T-helper 9 cell (primary cell): ENCODE measurements at regions not wholly inside any gene's neighbourhood (a gene's known extent, or its start where the extent isn't known, plus 50 kb on each side); places are given as distances from the start of the nearest gene placed in this dataset.
"Not testable (repeated sequence)": the region's sequence is repeated elsewhere in the genome, so short reads cannot be mapped to it uniquely, and the experiment has no call there.

ENCODE experiments used
- DNase-seq: peaks from one replicate; pipeline ENCODE4 v3.0.0-alpha.2; 2020

DNA sequence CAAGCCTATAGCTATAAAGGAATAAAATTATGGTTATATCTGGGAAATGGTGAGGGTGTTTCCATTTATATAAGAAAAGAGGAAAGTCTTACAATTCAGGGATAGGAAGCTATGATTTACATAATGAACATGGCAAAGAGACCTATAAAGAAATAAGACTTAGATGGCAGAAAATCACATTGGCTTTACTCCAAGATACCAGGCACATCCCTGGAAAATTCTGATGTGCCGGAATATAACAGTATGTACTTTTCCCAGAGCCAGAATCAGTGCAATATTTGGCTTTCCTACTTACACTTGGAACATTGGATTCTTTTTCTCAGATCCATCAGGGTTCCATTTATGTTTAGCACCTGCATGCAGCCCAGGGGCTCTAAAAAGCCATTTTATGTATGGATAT, 357.8 kb downstream of the CETN3 start:
- no peak for DNase-seq

DNA sequence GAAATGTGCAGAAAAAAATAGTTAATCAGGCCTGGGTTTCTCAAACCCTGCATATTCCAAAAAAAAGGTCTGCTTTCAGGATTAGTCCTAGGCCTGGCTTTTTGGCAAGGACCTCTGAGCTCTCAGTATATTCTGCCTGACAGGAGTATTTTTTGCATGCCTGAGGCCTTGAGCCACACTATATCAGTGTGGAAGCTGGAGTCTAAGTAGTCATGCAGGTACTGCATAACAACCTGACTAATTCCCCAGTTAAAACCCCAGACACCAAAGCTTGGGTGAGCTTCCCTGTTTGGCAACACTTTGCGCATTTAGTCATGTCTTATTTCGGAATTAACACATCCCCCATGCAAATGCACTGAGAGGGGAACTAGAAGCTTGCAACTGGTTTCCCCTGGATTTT, 359.5 kb downstream of the CETN3 start:
- DNase-seq, result no peak

DNA sequence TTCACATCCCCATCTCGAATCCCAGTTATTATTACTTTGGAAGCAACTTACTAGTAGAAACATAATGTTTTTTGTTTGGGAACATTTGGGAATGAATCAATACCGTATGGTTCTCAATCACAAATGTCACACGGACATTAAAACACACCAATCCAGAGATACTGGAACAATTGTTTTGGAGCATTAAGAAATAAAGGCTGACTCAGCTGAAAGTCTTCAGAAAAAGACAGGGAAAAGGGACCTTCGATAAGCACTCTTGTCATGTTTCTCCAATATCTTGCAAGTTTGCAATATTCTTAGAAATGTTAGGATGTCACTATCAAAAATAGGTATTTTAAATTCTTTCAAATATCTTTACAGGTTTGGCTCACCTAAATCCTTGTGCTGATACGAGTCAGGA, 362.4 kb downstream of the CETN3 start:
- no peak for DNase-seq

DNA sequence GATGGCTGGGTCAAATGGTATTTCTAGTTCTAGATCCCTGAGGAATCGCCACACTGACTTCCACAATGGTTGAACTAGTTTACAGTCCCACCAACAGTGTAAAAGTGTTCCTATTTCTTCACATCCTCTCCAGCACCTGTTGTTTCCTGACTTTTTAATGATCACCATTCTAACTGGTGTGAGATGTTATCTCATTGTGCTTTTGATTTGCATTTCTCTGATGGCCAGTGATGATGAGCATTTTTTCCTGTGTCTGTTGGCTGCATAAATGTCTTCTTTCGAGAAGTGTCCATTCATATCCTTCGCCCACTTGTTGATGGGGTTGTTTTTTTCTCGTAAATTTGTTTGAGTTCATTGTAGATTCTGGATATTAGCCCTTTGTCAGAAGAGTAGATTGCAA, 369.5 kb downstream of the CETN3 start:
- DNase-seq, result not testable (repeated sequence)

DNA sequence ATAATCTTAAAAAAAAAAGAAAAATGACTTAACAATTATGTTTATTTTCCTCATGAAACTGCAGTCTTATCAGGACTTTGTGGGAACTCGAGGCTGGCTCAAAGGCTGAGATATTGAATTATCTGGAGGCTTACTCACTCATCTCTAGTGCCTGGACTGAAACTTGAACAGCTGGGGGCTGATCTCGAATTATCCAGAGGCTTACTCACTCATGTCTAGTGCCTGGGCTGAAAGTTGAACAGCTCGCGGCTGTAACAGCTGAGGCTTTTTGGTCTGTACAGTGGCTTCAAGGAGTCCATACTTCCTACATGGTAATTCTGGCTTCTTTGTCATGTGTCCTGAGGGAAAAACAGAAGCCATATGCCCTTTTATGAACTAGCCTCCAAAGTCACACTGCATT, 371.9 kb downstream of the CETN3 start:
- no peak for DNase-seq

DNA sequence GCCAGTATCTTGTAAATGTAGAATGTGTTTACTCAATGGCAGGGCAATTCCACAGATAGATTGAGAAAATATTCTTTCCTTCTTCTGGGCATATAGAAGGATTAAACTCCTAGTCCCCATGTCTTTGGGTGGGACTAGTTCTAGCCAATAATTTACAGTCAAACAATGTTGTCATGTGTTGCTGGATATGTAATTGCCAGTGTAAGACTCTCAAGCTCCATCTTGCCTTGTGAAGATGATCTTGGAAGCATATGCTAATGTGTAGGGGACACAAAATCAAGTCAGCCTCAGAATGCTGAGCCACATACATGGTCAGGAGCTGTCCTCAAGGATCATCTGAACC, 386.9 kb downstream of the CETN3 start:
- no peak for DNase-seq

DNA sequence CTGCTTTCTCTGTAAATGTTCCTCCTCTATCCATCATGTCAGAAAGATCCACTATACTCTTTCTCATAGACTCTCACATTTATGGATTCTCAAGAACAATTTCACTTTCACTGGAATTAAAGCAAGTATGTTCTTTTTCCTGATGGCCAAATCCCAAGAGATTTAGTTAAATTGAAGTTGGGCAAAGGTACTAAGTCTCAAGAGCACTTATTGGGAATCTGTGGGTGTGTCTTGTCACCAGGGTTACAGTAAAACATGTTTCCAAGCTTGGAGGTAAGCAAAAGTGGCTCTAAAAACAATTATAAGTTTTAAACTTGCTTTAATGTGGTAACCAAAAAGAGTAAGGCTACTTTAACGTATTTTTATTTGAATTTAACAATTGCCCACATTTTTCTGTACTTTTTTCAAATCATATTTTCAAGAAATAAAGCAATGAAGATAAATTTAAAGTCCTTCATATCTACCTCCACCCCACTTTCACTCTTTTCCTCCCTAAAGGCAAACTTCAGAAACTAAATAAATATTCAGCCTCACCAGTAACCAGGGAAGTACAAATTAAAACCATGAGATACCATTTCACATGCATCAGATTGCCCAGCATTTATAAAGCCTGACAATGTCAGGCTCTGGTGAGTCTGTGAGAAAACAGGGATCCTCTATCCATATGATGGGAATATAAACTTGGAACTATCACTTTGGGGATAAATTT, 387.4 kb downstream of the CETN3 start:
- DNase-seq, result no peak

DNA sequence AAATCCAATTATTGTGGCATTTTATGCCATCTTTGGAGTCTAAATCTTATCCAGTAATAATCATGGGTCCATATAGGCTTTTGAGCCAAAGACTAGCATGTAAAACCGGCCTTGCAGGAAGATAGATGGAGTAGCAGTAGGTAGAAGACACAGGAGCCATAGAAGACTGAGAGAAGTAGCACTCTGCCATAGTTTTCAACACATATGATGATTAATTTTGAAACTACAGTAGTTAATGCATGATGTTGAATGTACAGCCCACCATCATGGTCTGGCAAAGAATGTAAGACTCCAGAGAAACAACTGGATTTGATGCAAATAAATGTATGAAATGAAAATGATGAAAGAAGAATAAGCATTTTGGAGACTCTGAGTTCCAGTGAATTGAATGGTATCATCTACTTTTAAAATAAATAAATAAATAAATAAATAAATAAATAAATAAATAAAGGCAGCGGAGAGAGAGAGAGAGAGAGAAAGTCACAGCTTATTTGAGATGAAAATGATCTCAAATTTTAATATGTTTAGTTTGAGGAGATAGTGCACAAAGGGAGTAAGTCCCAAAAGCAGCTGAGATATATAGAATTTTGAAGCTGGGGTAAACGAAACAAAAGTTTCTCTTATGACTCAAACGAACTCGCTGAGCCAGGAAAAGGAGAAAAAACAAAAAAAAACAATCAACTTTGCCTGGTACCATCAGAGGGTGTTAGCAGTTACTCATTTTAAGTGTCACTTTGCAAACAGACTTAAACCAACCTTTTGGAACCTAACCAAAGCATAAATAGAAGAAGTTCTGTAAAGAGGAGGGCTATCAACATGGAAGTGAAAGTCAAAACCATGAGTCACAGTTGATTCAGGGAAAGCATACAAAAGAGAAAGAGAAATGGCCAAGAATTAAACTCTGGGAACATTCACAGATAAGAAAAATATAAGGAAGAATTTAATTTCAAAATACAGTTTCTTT, 388.7 kb downstream of the CETN3 start:
- no peak for DNase-seq

DNA sequence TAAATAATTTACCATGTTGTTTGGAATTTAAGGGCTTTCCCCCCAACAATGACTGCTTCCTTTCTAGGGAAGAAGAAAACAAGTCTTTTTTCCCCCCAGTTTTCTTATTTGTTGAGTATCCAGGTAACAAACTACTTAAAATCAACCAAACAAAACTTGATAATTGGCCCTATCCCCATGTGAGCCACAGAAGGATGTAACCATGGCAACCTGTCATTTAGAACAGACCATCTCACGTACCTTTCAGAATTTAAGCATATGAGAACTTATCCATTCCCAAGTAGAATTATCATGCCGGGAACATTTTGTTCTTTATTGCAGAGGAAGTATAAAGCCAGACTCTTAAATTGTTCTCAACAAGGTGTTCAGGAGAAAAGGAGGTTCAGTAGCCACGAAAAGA, 392.3 kb downstream of the CETN3 start:
- no peak for DNase-seq

DNA sequence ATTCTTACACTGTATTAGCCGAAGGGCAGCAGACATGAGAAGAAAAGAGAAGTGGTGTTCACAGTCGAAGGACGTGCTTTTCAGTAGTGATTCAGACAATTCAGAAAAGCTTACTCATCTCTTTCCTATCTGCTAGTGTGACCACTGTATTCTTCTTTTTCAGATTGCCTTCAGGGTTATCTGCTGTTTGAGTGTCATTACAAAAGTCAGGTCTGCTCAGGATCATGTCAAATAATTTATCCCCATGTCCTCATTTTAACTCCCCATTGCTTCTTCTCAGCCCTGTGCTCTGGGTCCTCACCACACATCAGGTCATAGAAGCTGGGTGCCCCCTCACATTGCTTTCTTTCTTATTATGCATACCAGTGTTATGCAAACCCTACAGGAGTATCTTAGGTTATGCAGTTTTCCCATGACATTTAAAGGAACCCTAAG, 394.0 kb downstream of the CETN3 start:
- DNase-seq, result no peak

DNA sequence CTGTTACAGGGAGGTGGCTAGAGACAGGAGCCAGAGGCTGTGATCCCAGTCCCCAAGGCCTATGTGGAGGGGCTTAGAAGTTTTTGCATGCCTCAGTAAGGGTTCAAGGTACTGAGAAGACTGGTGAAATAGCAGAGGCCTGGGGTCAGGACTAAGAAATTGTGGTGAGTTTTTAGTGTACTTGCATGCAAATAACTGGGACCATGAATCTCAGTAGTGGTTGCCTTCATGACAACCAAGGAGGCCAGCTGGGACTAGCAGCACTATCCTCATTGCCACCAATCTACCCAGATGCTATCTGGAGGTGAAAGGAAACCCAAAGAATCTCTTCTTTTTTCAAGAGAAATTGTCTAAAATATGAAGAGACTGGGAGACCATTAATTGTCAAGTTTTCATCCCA, 395.1 kb downstream of the CETN3 start:
- DNase-seq, result no peak

DNA sequence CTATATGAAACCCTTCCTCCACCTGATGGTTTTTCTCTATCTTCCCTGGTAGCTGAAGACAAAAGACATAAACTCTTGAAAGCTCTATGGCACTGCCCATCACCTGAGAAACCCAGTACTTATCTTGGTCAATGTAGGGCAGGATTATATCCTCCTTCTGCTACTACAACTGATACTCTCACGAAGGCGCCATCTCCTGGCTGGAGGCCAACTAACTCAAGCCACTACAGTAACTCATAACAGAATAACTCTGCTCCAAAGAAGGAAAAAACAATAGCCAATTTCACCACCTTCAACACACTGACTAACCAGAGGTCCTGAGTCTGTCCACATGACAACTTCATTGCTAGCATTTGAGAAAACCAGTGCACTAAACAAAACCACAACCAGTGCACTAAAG, 409.2 kb downstream of the CETN3 start:
- DNase-seq, result no peak

DNA sequence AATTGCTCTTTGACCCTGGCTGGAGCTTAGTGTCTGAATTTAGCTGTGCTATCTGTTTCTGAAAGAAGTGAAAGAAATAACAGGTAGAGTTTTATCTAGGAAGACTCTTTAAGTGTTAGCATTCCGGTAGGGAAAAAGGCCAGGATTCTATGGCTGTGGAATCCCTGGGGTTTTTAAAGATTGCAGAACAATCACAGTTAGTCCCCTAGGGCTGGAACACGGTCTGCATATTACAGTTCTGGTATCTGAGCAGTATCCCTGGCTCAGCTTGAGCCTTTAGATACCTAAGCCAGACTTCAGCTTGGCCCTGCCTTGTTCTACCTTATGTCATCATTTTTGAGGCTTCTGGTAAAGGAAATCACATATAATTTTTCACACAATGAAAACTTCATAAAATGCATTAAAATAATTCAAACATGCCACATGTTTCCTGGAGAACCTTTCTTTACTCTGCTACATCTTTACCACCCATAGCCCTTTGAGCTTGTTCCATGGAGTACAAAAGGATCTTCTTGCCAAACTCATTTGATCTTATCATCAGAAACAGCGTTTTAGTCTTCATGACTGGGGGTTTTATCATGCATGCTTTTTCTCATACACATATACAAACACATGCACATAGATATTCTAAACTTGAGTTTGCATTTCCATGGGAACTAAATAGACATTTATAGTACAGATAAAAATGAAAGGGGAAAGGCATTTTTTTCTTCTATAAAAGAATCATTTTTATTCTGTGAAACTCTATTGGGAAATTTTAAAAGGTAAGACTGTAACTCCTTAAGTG, 410.8 kb downstream of the CETN3 start:
- DNase-seq, result no peak

DNA sequence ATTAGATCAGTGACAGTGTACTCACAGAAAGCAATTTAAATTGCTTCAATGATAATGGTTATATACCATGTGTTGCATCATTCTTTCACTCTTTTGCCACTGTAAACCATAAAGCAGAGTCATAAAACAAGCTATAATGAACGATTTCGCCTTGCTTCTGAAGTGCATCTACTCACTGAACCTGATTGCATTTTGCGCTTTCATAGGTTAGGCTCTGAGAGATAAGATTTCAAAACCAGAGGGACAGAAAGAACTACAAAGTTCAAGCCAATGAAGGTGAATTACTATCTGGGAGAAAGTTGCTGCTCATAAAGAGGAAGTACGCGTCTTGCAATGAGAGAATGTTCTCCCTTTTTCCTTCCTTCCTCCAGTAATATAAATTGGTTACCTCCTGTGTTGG, 412.7 kb downstream of the CETN3 start:
- DNase-seq, result no peak

DNA sequence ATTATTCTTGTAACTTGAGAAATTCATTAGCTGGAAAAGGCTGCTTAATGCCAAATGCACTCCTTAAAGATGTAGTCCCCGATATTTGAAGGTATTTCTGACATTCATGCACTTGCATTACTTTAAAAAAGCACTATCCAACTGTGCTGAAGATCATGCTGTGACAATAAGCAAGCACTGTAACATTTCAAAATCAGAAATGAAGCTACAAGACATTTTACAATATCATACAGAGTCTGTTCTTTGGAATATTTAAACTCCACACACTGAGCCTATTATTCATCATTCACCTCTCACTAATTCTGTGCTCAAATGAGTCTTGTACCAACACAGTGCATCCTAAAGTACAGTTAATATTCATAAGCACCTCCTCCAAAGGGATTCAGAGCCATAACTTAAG, 413.2 kb downstream of the CETN3 start:
- DNase-seq, result no peak

DNA sequence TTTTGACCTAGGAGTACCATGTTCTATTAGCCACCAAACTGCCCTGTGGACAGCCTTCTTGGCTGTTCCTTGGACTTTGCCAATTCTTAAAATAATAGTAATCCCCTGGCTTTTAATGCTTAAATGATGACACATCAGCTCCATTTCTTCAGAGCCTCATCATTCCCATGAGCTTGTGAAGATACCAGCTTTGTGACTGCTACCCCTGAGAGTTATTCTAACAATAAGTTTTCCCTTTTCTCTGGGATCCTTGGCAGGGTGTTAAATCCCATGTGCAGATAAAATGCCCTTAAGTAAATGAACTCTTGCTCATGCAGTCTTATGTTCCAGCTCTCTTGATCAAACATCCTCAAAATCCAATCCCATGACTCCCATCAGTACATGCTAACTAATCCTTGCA, 415.3 kb downstream of the CETN3 start:
- no peak for DNase-seq

DNA sequence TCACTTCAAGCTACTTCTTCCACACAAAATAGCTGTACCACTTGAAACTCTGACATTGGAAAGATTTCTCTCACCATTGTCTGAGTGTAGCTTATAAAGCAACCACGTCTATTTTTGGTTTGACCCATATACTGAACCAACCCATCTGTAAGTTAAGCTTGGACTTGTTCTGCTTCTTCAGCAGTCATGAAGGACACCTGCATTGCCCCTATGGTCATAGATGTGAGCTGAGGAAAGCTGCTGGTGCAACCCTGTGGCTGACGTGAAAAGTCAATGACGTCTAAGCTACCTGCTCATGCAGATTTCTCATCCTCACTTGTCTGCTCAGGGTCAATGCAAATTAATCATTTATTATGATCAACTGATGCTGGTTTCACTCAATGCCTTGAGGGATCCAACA, 417.4 kb downstream of the CETN3 start:
- DNase-seq, result no peak

DNA sequence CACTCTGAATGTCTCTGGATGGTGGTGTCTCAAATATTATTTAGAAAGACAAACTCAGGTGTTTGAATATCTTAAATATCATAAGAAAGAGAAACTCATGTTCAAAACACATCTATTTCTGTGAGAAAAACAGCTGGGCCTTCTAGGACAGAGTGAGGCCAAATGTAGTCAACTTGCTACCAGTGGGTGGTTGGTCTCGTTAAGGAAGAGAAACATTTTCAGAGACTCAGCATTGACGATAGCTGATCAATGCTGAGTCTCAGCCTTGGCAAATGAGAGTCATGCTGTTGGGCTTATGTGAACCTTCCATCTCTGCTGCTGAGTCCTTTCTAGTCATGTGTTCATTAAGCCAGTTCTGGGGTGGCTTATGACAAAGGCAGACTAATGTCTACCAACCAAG, 418.0 kb downstream of the CETN3 start:
- no peak for DNase-seq

DNA sequence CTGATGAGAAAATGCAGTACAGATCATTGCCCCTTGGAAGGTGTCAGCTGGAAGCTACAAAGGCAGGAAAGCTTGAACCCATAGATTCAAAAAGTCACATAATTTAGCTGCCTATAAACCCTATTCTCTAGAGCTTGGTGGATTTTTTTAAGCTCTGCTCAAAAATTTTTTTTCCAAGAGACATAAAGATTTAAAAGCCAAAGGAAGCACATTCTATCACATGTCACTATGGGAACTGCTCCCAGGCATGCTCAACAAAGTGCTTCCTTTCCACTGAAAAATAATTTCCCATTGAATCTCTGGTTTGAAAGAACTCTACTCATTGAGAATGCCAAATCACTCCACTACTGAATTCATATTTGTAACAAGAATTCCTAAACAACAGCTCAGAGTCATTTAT, 419.8 kb downstream of the CETN3 start:
- no peak for DNase-seq

DNA sequence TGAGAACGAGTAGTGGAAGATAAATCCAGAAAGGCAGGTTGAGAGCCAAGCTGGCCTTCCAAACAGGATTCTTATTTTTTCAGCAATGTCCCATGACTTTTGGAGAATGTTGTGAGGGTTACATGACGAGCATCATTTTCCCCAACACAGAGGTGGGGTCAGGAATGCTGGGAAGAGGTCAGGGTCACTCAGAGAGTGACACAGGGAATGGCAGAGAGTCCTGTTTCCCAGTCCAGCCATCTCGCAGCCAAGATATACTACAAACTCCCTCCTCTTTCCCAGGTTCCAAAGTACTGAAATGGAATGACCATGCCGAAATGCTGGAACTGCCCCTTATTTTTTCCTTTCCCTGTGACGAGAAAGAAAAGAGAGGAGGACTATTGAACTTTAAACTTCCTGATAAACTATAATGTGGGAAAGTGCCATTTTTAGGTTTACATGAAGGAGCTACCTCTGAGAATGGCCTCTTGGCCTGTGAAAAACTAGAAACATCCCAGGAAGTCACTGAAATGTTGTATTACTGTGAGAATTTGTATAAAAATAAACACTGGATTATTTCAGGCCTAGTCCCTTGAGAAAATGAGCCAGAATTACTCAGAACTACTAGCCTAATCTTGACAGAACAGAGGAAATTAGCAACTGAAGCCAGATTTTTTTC, 420.4 kb downstream of the CETN3 start:
- DNase-seq, result no peak

DNA sequence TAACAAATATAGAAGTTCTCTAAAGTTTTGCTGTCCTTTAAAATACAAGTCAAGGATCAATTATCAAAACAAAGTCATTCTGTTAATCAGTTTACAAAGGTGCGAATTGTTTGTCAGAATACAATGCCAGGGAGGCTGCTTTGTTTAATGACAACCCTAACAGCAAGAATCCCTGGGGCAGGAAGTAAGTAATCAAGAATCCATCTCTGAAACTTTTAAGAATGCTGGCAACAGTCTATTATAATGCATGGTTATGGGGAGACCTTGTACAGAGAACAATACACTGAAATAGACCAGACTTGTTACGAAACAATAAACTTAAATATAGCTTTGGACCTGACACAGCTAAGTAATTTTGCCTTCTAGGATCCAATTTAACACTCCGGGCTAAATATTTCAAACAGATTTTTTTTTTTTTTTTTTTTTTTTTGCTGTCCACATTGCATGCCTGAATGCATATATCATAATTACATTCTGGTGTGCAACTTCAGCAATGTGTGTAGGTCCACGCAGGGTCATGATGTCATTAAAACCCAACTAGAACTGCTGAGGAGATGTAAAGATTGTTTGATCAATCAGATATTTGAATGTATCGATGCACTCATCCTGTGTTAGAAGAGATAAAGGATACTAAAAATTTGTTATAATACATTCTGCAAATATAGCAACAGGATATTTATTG, 421.3 kb downstream of the CETN3 start:
- DNase-seq, result no peak

DNA sequence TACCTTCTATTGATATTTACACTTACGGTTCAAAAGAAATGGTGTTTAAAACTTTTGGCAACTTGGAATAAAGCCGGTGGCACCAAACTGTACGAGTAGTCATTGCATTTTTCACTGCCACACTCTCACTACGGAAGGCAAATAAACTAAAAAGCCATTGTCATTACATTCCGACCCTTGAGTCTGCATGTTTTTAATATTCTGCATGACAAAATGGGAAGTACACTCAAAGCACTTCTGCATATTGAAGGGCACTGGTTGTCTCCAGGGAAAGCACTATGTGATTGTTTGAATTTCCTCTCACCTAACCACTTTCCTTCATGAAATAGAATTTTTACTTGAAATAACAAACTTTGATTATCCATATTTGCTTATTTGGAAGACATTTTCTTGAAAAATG, 426.3 kb downstream of the CETN3 start:
- no peak for DNase-seq
